ENCODE measurements at regions not wholly inside any gene's neighbourhood (a gene's known extent, or its start where the extent isn't known, plus 50 kb on each side); places are given as distances from the start of the nearest gene placed in this dataset.

GRCh38 chr3:193928354-193929209, 207.4 kb upstream of the HES1 start:
- H3K36me3 Mint-ChIP-seq (ENCODE audit: low read depth) = no peaks in the 10 kb centered on the region
- H3K27ac Mint-ChIP-seq = no peak overlapping the region
- DNase-seq = no peak
- no peak overlapping the region for H3K4me3 Mint-ChIP-seq
- no peak for ATAC-seq
- H3K9me3 ChIP-seq (ENCODE audit: control insufficient read depth, low read length, poor library complexity, severe bottlenecking) = no peaks in the 10 kb centered on the region
- no peaks in the 10 kb centered on the region for H3K4me1 Mint-ChIP-seq
- H3K27me3 Mint-ChIP-seq = peaks cover 24% of the 10 kb centered on the region

GRCh38 chr3:193929373-193929772, 206.6 kb upstream of the HES1 start:
- DNase-seq (no peak), ATAC-seq (no peak)
- no peaks in the 10 kb centered on the region for H3K36me3 Mint-ChIP-seq (ENCODE audit: low read depth)
- no peak overlapping the region for H3K4me3 Mint-ChIP-seq
- H3K9me3 ChIP-seq (ENCODE audit: control insufficient read depth, low read length, poor library complexity, severe bottlenecking) = no peaks in the 10 kb centered on the region
- H3K4me1 Mint-ChIP-seq = no peaks in the 10 kb centered on the region
- H3K27ac Mint-ChIP-seq = no peak overlapping the region
- H3K27me3 Mint-ChIP-seq = peaks cover 27% of the 10 kb centered on the region

DNA sequence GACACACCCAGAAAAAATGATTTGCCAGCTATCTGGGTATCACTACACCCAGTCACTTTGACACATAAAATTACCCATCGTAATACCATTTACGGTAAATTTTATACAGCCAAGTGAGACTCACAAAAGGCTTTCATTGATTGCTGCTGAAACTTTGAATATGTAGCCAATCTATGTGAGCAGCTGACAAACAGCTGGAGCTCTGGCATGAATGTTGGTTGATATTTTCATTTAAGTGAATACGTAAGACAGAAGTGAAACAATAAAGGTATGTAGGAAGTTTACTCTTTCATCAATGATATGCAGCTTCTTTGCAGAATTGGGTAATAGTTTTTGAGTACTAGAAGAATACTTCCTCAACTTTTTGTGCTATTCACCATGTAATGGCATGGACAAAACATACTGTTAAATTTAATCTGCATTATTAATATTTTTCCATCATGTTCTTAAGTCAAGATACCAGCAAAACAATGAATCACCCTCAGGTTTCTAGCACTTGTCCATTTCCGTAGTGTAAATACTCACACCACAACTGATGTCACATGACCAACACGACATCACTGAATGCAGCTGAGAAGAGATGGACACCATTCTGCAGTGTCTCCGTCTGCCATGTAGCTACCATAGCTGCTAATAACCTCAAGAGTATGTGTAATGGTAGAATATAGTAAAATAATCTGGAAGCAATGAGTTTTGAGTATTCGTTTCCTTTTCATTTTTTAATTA, 205.9 kb upstream of the HES1 start:
- no peak overlapping the region for H3K4me3 Mint-ChIP-seq
- no peaks in the 10 kb centered on the region for H3K36me3 Mint-ChIP-seq (ENCODE audit: low read depth)
- ATAC-seq (no peak), DNase-seq (no peak)
- H3K27ac Mint-ChIP-seq = no peak overlapping the region
- H3K4me1 Mint-ChIP-seq = no peaks in the 10 kb centered on the region
- peaks cover 34% of the 10 kb centered on the region for H3K27me3 Mint-ChIP-seq
- H3K9me3 ChIP-seq (ENCODE audit: control insufficient read depth, low read length, poor library complexity, severe bottlenecking) = no peaks in the 10 kb centered on the region

DNA sequence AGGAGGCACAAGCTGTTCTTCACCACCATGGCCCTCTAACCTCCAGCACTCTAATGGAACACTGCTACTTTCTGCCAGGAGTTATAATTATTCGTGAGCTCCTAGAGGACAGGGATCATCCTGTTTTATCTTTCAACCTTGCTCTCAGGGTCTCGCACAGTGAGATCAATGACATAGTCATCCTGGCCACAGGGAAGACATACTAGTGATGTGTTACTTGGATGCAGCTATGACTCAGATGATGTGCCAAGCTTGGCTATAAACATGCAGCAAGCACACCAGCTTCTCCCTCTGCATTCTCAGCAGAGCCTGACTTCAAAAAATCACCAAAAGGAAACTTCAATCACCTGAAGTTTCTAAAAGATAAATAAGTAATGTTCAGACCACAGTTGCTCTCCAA, 203.8 kb upstream of the HES1 start:
- no peaks in the 10 kb centered on the region for H3K9me3 ChIP-seq (ENCODE audit: control insufficient read depth, low read length, poor library complexity, severe bottlenecking)
- ATAC-seq (no peak), DNase-seq (no peak)
- Mint-ChIP-seq H3K4me1 (no peaks in the 10 kb centered on the region), H3K36me3 (ENCODE audit: low read depth) (no peaks in the 10 kb centered on the region), H3K27me3 (peaks cover 44% of the 10 kb centered on the region), H3K27ac (no peak overlapping the region), H3K4me3 (no peak overlapping the region)

DNA sequence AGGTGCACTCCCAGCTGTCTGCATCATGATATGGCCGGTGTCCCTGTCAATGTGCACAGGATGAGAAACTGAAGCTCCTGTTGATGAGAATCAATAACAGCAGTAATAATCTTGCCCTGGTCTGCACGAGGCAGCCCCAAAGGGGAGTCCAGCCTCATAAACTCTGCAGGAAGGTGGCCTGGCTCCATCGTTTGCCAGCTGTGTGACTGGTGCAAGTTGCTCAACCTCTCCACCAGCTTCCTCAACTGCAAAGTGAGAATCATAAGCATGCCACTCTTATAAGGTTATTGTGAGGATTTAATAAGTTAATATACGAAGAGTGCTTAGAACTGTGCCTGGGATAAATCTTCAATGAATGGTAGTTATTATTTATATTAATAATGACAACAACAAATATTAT, 203.4 kb upstream of the HES1 start:
- Mint-ChIP-seq H3K4me3 (no peak overlapping the region), H3K27ac (no peak overlapping the region), H3K36me3 (ENCODE audit: low read depth) (no peaks in the 10 kb centered on the region), H3K4me1 (no peaks in the 10 kb centered on the region), H3K27me3 (peaks cover 44% of the 10 kb centered on the region)
- no peaks in the 10 kb centered on the region for H3K9me3 ChIP-seq (ENCODE audit: control insufficient read depth, low read length, poor library complexity, severe bottlenecking)
- ATAC-seq (no peak), DNase-seq (no peak)

DNA sequence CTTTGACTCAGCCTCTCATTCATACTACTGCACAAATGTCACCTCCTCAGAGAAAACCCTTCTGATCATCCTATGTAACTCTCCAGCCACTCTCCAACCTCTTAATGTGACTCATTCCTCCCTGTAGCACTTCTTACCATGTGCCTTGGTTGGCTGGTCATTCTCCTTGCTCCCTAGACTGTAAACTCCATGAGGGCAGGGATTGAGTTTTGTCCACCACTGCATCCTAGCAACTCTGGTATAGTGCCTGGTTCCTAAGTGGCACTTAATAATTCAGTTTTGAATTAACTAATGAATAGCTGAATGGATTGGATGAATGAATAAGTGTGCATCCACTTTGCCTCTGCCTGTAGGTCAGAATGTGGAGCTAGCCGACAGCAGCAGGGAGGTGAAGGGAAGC, 202.5 kb upstream of the HES1 start:
- H3K27me3 Mint-ChIP-seq = peaks cover 44% of the 10 kb centered on the region
- no peak overlapping the region for H3K27ac Mint-ChIP-seq
- no peaks in the 10 kb centered on the region for H3K4me1 Mint-ChIP-seq
- H3K9me3 ChIP-seq (ENCODE audit: control insufficient read depth, low read length, poor library complexity, severe bottlenecking) = no peaks in the 10 kb centered on the region
- ATAC-seq (no peak), DNase-seq (no peak)
- no peak overlapping the region for H3K4me3 Mint-ChIP-seq
- H3K36me3 Mint-ChIP-seq (ENCODE audit: low read depth) = no peaks in the 10 kb centered on the region

- H3K27ac Mint-ChIP-seq = no peak overlapping the region
- H3K36me3 Mint-ChIP-seq (ENCODE audit: low read depth) = no peaks in the 10 kb centered on the region
- DNase-seq (no peak), ATAC-seq (no peak)
- H3K9me3 ChIP-seq (ENCODE audit: control insufficient read depth, low read length, poor library complexity, severe bottlenecking) = no peaks in the 10 kb centered on the region
- no peaks in the 10 kb centered on the region for H3K4me1 Mint-ChIP-seq
- no peak overlapping the region for H3K4me3 Mint-ChIP-seq
- peaks cover 35% of the 10 kb centered on the region for H3K27me3 Mint-ChIP-seq
Measured at GRCh38 chr3:193935916-193936315, 200.0 kb upstream of the HES1 start.

DNA sequence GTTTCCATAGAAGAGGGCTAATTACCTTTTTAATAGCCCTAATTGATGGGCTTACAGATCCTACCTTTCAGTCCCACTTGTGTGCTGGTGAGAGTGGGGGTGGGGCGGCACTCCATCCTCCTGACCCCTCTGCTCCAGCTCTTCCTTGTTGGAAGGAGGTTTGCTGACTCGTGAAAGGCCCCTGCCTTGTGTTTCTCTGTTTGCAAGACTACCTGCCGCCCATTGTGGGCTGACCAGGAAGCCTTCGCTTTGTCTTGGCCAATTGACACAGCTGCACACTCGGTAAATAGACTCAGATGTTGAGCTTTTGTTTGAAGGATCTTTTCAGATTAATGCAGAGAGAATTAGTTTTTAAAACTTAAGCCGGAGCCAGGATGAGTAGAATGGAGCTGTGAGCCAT, 197.3 kb upstream of the HES1 start:
- peaks cover 20% of the 10 kb centered on the region for H3K27me3 Mint-ChIP-seq
- no peak overlapping the region for H3K27ac Mint-ChIP-seq
- ATAC-seq (no peak), DNase-seq (no peak)
- no peaks in the 10 kb centered on the region for H3K36me3 Mint-ChIP-seq (ENCODE audit: low read depth)
- no peak overlapping the region for H3K4me3 Mint-ChIP-seq
- H3K9me3 ChIP-seq (ENCODE audit: control insufficient read depth, low read length, poor library complexity, severe bottlenecking) = no peaks in the 10 kb centered on the region
- no peaks in the 10 kb centered on the region for H3K4me1 Mint-ChIP-seq

- H3K27ac Mint-ChIP-seq = no peak overlapping the region
- ATAC-seq = no peak
Measured at GRCh38 chr3:193939527-193939926, 196.4 kb upstream of the HES1 start.

DNA sequence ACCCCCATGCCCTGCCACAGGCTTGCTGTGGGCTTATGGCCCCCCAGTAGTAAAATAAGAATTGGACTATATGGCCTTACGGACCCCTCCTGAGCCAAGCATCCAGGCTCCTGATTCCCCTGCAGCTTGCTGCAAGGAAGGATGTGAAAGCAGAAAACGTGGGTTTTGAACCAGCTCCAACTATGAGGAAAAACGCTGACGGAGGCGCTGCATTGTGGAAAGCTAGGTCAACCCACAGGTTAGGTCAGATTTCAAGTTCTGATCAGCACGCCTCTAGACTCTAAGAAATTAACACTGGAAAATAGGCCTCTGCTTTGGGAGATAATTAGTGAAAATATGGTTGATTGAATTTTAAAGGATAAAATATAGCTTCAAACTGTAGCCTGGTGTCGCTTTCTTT, 195.4 kb upstream of the HES1 start:
- no peaks in the 10 kb centered on the region for H3K4me1 Mint-ChIP-seq

More at GRCh38 chr3:193939527-193939926, 196.4 kb upstream of the HES1 start:
- no peaks in the 10 kb centered on the region for H3K9me3 ChIP-seq (ENCODE audit: control insufficient read depth, low read length, poor library complexity, severe bottlenecking)
- no peaks in the 10 kb centered on the region for H3K4me1 Mint-ChIP-seq
- H3K4me3 Mint-ChIP-seq = no peak overlapping the region
- H3K36me3 Mint-ChIP-seq (ENCODE audit: low read depth) = no peaks in the 10 kb centered on the region
- H3K27me3 Mint-ChIP-seq = peaks cover 16% of the 10 kb centered on the region
- DNase-seq = no peak

GRCh38 chr3:193941486-193941885, 194.5 kb upstream of the HES1 start:
- Mint-ChIP-seq H3K27me3 (peaks cover 11% of the 10 kb centered on the region), H3K4me1 (no peaks in the 10 kb centered on the region), H3K27ac (no peak overlapping the region), H3K36me3 (ENCODE audit: low read depth) (no peaks in the 10 kb centered on the region), H3K4me3 (no peak overlapping the region)
- ATAC-seq (no peak), DNase-seq (no peak)
- H3K9me3 ChIP-seq (ENCODE audit: control insufficient read depth, low read length, poor library complexity, severe bottlenecking) = no peaks in the 10 kb centered on the region

More for the DNA sequence above, 195.4 kb upstream of the HES1 start:
- H3K9me3 ChIP-seq (ENCODE audit: control insufficient read depth, low read length, poor library complexity, severe bottlenecking) = no peaks in the 10 kb centered on the region
- no peak overlapping the region for H3K4me3 Mint-ChIP-seq
- DNase-seq (no peak), ATAC-seq (no peak)
- no peak overlapping the region for H3K27ac Mint-ChIP-seq
- no peaks in the 10 kb centered on the region for H3K36me3 Mint-ChIP-seq (ENCODE audit: low read depth)
- peaks cover 10% of the 10 kb centered on the region for H3K27me3 Mint-ChIP-seq

- ATAC-seq (no peak), DNase-seq (no peak)
- no peaks in the 10 kb centered on the region for H3K9me3 ChIP-seq (ENCODE audit: control insufficient read depth, low read length, poor library complexity, severe bottlenecking)
- Mint-ChIP-seq H3K27me3 (peaks cover 22% of the 10 kb centered on the region), H3K4me1 (no peaks in the 10 kb centered on the region), H3K27ac (no peak overlapping the region), H3K36me3 (ENCODE audit: low read depth) (no peaks in the 10 kb centered on the region), H3K4me3 (no peak overlapping the region)
Measured at GRCh38 chr3:193942516-193943055, 193.4 kb upstream of the HES1 start.

DNA sequence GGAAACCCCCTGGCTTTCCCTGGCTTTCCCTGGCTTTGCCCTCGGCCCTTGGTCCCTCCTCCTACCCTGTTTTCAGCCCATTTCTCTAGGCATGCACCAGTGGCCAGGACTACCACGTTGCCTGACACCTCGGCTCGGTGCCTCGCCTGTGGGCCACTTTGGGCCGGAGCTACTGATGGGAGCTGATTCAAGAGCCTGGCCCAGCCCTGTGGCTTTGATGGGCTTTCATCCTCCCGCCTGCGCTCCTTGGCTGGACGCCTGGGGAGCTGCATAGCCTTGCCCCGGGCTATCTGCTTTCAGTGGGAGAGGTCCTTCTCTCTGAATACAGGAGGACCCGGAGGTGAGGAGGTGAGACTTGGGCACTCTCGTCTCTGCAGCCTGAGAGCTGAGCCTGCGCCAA, 192.7 kb upstream of the HES1 start:
- DNase-seq (no peak), ATAC-seq (no peak)
- Mint-ChIP-seq H3K27me3 (peaks cover 24% of the 10 kb centered on the region), H3K4me3 (no peak overlapping the region), H3K4me1 (no peaks in the 10 kb centered on the region), H3K36me3 (ENCODE audit: low read depth) (no peaks in the 10 kb centered on the region), H3K27ac (no peak overlapping the region)
- no peaks in the 10 kb centered on the region for H3K9me3 ChIP-seq (ENCODE audit: control insufficient read depth, low read length, poor library complexity, severe bottlenecking)
